HG03439 (cell line): ENCODE measurements at regions not wholly inside any gene's neighbourhood (a gene's known extent, or its start where the extent isn't known, plus 50 kb on each side); places are given as distances from the start of the nearest gene placed in this dataset.
"Not testable (repeated sequence)": the region's sequence is repeated elsewhere in the genome, so short reads cannot be mapped to it uniquely, and the experiment has no call there.

Experiments used
- ATAC-seq: cut with Tn5 transposase; IDR thresholded peaks from one replicate; pipeline ENCODE4 v1.9.1; 2021; ENCODE audit warnings: mild to moderate bottlenecking, moderate library complexity; ENCODE audit not compliant: unreplicated experiment

GRCh38 chr9:90069085-90069484 is 464.3 kb downstream of the GADD45G start:
- ATAC-seq, result no peak

- no peak for ATAC-seq
Measured at GRCh38 chr9:90070056-90070455, 465.2 kb downstream of the GADD45G start.

- ATAC-seq, result no peak
Measured at GRCh38 chr9:90070469-90070868, 465.7 kb downstream of the GADD45G start.

- no peak for ATAC-seq
Measured at GRCh38 chr9:90070931-90071660, 466.3 kb downstream of the GADD45G start.

- no peak for ATAC-seq
Measured at GRCh38 chr9:90073186-90073945, 468.6 kb downstream of the GADD45G start.

- ATAC-seq, result no peak
Measured at GRCh38 chr9:90074316-90074962, 469.6 kb downstream of the GADD45G start.

DNA sequence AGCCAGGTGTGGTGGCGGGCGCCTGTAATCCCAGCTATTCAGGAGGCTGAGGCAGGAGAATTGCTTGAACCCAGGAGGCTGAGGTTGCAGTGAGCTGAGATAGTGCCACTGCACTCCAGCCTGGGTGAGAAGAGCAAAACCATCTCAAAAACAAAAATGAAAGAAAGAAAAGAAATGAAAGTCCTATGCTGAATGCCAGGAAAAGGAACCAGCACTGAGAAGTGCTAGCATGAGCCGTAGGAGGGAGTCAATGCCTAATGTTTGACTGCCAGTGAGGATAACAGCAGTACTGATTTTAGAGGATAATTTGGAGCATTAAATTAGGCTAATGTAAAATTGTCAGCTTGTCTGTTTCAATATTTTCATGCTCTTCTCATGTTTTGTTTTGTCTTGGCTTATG is 472.8 kb downstream of the GADD45G start:
- ATAC-seq, result not testable (repeated sequence)

GRCh38 chr9:90078988-90079421 is 474.2 kb downstream of the GADD45G start:
- ATAC-seq, result no peak

DNA sequence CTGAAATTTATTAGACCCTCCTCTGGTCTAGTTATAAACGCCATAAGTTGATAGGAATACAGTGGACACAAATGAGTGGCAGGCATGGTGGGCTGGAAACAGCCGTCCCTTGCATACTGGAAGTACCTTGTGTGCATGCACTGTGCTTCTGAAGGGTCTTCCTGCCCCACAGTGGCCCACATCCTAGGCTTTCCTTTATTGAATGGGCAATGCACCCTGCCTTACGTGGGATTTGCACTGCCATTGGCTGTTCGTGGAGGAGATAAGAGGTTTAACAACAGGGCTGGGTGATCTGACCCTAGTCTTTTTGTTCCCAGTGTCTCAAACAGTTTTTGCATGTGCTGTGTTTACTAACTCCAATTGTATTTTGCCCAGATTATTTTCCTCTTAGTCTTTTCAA is 480.8 kb downstream of the GADD45G start:
- ATAC-seq, result no peak

GRCh38 chr9:90086101-90086511 is 481.3 kb downstream of the GADD45G start:
- no peak for ATAC-seq

DNA sequence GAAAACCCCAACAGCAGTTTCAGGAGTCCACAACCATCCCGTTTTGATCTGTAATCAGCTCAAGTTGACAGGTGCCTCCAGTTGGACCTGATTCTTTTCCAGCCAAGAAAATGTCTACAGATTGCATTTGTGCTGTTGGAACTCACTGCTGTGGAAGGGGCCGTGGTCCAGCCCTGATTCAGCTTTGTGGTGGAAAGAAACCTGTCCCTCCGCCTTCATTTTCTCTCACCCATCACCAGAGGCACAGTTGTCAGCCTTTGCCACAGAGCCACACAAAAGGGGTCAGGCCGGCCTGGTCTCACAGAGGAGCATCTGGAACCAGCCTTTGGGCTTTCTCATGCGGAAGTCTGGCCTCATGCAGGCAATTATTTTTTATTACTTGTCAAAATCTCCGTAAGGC is 483.6 kb downstream of the GADD45G start:
- no peak for ATAC-seq

GRCh38 chr9:90088856-90089255 is 484.0 kb downstream of the GADD45G start:
- ATAC-seq, result no peak

GRCh38 chr9:90090997-90091396 is 486.2 kb downstream of the GADD45G start:
- no peak for ATAC-seq

DNA sequence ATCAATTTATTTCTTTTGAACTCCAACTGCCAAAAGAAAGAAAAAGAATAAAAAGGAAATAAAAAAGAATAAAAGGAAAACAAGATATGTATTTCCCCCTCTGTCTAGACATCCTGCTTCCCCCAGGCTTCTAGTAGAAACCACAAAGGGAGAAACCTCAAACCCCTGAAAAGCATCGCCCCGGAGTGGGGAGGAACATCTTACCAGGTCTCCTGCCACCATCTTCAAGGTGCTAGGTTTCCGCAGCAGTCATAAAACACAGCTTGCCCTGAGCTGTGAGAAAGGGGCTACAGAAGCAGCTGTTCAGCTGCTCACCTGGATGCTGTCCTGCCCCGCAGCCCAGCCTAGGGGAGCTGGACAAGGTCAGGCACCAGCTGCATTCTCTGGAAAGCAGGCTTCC is 487.7 kb downstream of the GADD45G start:
- no peak for ATAC-seq

DNA sequence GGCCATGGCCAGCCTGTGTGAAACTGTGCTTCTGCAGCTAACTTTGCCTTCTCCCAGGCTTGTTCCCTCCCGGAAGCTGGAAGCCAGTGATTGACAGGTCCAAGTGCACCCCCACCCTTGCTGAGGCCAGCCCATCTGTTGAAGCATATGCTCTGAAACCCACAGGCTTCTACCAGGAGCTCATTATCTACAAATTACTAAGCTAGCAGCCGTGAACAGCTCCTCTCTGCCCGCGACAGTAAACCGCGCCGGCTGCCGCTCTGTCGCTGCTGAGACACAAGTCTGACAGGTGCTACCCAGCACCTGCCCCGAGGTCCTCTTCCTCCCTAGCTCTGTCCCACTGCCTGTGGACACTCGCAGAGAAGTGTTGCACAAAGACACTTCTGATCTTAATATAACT is 490.9 kb downstream of the GADD45G start:
- ATAC-seq, result no peak

GRCh38 chr9:90097237-90097636 is 492.4 kb downstream of the GADD45G start:
- ATAC-seq, result no peak

GRCh38 chr9:90098408-90098807 is 493.6 kb downstream of the GADD45G start:
- no peak for ATAC-seq

DNA sequence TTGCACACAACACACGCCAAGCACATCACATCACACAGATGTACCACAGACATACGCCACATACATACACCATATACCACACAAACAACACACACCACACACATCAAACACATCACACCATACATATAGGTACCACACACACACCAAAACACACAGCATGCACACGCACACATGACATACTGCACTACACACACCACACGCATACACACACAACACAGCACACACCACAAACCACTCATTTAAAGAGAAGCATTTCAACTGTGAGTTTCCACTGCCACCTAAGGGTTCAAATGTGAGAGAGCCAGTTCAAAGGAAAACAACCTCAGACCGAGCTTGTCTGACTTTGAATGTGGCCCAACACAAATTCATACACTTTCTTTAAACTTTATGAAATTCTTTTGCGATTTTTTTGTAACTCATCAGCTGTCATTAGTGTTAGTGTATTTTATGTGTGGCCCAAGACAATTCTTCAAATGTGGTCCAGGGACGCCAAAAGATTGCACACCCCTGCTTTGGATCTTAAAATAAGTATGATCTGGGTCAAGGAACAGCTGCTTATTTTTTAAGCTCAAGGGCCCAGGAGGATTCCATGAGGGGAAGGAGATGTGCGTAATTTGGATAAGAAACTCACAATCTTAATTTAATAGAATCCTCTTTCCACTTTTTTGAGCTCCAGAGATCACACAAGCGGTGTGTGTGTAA is 494.6 kb downstream of the GADD45G start:
- no peak for ATAC-seq

DNA sequence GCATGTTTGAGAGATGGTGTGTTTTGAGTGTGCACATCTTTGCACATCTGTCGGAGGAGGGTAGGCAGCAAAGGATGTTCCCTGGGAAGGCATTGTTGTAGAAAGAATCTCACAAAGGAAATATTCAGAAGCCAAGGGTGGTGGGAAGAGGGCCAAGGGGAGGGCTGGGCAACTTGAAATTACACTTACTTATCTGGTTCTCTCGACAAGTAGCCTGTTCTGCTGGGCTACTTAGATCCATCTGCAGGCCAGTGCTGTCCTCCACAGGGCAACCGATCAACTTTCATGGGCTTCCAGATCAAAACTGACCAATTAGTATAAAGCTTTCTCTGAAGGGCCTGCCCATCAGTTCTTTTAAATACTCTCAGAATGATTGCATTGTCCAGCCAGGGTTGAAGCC is 495.2 kb downstream of the GADD45G start:
- ATAC-seq, result no peak

- peak; percentile 91 for ATAC-seq
Measured at GRCh38 chr9:90102292-90102901, 497.6 kb downstream of the GADD45G start.

- ATAC-seq, result no peak
Measured at GRCh38 chr9:90103771-90104170, 499.0 kb downstream of the GADD45G start.
